HEK293 (cell line): ENCODE measurements at regions not wholly inside any gene's neighbourhood (a gene's known extent, or its start where the extent isn't known, plus 50 kb on each side); places are given as distances from the start of the nearest gene placed in this dataset.

ENCODE experiments used
- CTCF ChIA-PET: fragments of 350-600 bp; formaldehyde crosslinking; extraction: SDS; loops from one replicate; lab custom pipeline; 2021; ENCODE audit warnings: antibody characterized with exemption; lab: Yijun Ruan, JAX
- POLR2A ChIA-PET: fragments of 300-600 bp; formaldehyde crosslinking; extraction: SDS; loops from one replicate; lab custom pipeline; 2020; ENCODE audit warnings: antibody characterized with exemption, inconsistent platforms; lab: Yijun Ruan, JAX
- H3K27ac ChIP-seq: fragments of 200-500 bp; sonication (Bioruptor generic); 2 replicates; pipeline ENCODE4 v1.5.1; 2014; ENCODE audit warnings: low read depth, low read length, control low read depth, inconsistent platforms; ENCODE audit errors: extremely low read depth
- H3K36me3 ChIP-seq, 2 experiments: fragments of 200-500 bp in 1 of 2; sonication (Bioruptor generic) in 1 of 2; 1 replicate in 1 of 2; 2 replicates in 1 of 2; pipeline ENCODE4 v1.5.1; 2014 to 2017; ENCODE audit warnings: inconsistent platforms in 2 of 2, low read length in 2 of 2; ENCODE audit not compliant: control insufficient read depth in 2 of 2, insufficient read depth in 1 of 2
- H3K4me1 ChIP-seq: fragments of 200-500 bp; sonication (Bioruptor generic); 2 replicates; pipeline ENCODE4 v1.5.1; 2014; ENCODE audit warnings: mild to moderate bottlenecking, low read length, inconsistent platforms; ENCODE audit not compliant: control insufficient read depth, insufficient read depth
- H3K4me3 ChIP-seq: 2 replicates; pipeline ENCODE4 v1.5.1; 2011; ENCODE audit warnings: low read depth, mild to moderate bottlenecking, control low read depth, low read length, moderate library complexity
- H3K9me3 ChIP-seq: fragments of 200-500 bp; sonication (Bioruptor generic); 2 replicates; pipeline ENCODE4 v1.5.1; 2014; ENCODE audit warnings: low read depth, low read length, inconsistent platforms; ENCODE audit not compliant: control insufficient read depth, insufficient read depth
- MZF1 ChIP-seq: fragments of 450-650 bp; formaldehyde crosslinking; IDR thresholded peaks from 2 replicates; pipeline ENCODE4 v1.5.1; 2017; ENCODE audit warnings: missing biosample characterization, missing genetic modification characterization, borderline replicate concordance
- ZFP41 ChIP-seq: fragments of 450-650 bp; formaldehyde crosslinking; IDR thresholded peaks from 2 replicates; pipeline ENCODE4 v1.5.1; 2016; ENCODE audit warnings: missing biosample characterization, missing genetic modification characterization, borderline replicate concordance
- ZFP69B ChIP-seq: fragments of 450-650 bp; formaldehyde crosslinking; IDR thresholded peaks from 2 replicates; pipeline ENCODE4 v1.5.1; 2016; ENCODE audit warnings: missing biosample characterization, missing genetic modification characterization
- ZNF133 ChIP-seq: fragments of 450-650 bp; formaldehyde crosslinking; IDR thresholded peaks from 2 replicates; pipeline ENCODE4 v1.5.1; 2016; ENCODE audit warnings: missing biosample characterization, missing genetic modification characterization
- ZNF292 ChIP-seq: fragments of 450-650 bp; formaldehyde crosslinking; IDR thresholded peaks from 2 replicates; pipeline ENCODE4 v1.5.1; 2016; ENCODE audit warnings: low read depth, missing biosample characterization, missing genetic modification characterization, borderline replicate concordance
- ZNF394 ChIP-seq: fragments of 450-650 bp; formaldehyde crosslinking; IDR thresholded peaks from 2 replicates; pipeline ENCODE4 v1.5.1; 2016; ENCODE audit warnings: missing biosample characterization, missing genetic modification characterization, mild to moderate bottlenecking, moderate library complexity, borderline replicate concordance
- ZNF529 ChIP-seq: fragments of 450-650 bp; formaldehyde crosslinking; IDR thresholded peaks from 2 replicates; pipeline ENCODE4 v1.5.1; 2017; ENCODE audit warnings: missing genetic modification characterization, missing biosample characterization; ENCODE audit not compliant: insufficient replicate concordance
- ZNF548 ChIP-seq: fragments of 450-650 bp; formaldehyde crosslinking; IDR thresholded peaks from 2 replicates; pipeline ENCODE4 v1.5.1; 2016; ENCODE audit warnings: missing biosample characterization, missing genetic modification characterization
- ZNF658 ChIP-seq: fragments of 450-650 bp; formaldehyde crosslinking; IDR thresholded peaks from 2 replicates; pipeline ENCODE4; 2016; ENCODE audit warnings: missing biosample characterization, missing genetic modification characterization
- ZNF76 ChIP-seq: fragments of 450-650 bp; formaldehyde crosslinking; IDR thresholded peaks from 2 replicates; pipeline ENCODE4; 2016; ENCODE audit warnings: low read depth, missing biosample characterization, missing genetic modification characterization, borderline replicate concordance
- ZNF785 ChIP-seq: fragments of 450-650 bp; formaldehyde crosslinking; IDR thresholded peaks from 2 replicates; pipeline ENCODE4 v1.5.1; 2016; ENCODE audit warnings: missing biosample characterization, missing genetic modification characterization
- TF ChIP-seq, protein P1 (sequence below): fragments of 450-650 bp; formaldehyde crosslinking; IDR thresholded peaks from 2 replicates; pipeline ENCODE4 v1.5.1; 2016; ENCODE audit warnings: missing biosample characterization, missing genetic modification characterization
- TF ChIP-seq, protein P2 (sequence below): IDR thresholded peaks from 2 replicates; pipeline ENCODE4 v1.6.1; 2011; ENCODE audit warnings: mild to moderate bottlenecking, low read depth, low read length, borderline replicate concordance
- TF ChIP-seq, protein P3 (sequence below): fragments of 450-650 bp; formaldehyde crosslinking; IDR thresholded peaks from 2 replicates; pipeline ENCODE4 v1.5.1; 2017; ENCODE audit warnings: missing biosample characterization, missing genetic modification characterization
- TF ChIP-seq, protein P4 (sequence below): fragments of 450-650 bp; formaldehyde crosslinking; IDR thresholded peaks from 2 replicates; pipeline ENCODE4 v1.5.1; 2016; ENCODE audit warnings: missing biosample characterization, missing genetic modification characterization, borderline replicate concordance
- TF ChIP-seq, protein P5 (sequence below): fragments of 450-650 bp; formaldehyde crosslinking; optimal IDR thresholded peaks from 2 replicates; pipeline ENCODE3; 2016; ENCODE audit warnings: missing biosample characterization, mild to moderate bottlenecking, missing genetic modification characterization
- TF ChIP-seq, protein P6 (sequence below): fragments of 450-650 bp; formaldehyde crosslinking; IDR thresholded peaks from 2 replicates; pipeline ENCODE4 v1.5.1; 2016; ENCODE audit warnings: missing biosample characterization, missing genetic modification characterization, borderline replicate concordance
- TF ChIP-seq, protein P7 (sequence below): fragments of 450-650 bp; formaldehyde crosslinking; IDR thresholded peaks from 2 replicates; pipeline ENCODE4 v1.5.0; 2017; ENCODE audit warnings: missing biosample characterization, missing genetic modification characterization, borderline replicate concordance

DNA sequence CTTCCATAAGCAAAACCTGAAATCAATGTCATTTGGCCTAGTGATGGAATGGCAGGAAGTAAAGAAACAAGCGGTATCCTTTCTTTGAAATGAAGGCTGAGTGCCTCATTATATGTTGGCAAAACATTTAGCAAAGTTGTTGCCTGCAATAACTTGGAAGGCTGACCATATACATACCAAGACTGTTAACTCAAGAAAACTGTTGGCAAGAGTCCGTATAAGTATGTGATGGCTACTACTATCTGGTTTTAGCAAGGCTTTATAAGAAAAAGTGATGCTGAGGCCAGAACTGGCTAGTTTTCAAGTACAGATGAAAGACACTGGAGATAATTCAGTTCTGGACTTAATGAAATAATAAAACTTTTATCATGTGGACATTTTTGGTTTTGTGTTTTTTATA lies 356.2 kb downstream of the ZNF521 start:
- H3K27ac ChIP-seq = no peak overlapping the region
- CTCF ChIA-PET = no interaction called here
- no peaks in the 10 kb centered on the region for H3K4me1 ChIP-seq
- H3K36me3 ChIP-seq = no peaks in the 10 kb centered on the region
- H3K9me3 ChIP-seq = no peaks in the 10 kb centered on the region
- no peak overlapping the region for H3K4me3 ChIP-seq
- POLR2A ChIA-PET = no interaction called here
- TF ChIP-seq ZNF133 (tag by site-specific recombination) (no peak), ZNF292 (tag by site-specific recombination) (no peak), ZNF529 (tag by site-specific recombination) (no peak), ZNF548 (no peak), ZFP69B (tag by site-specific recombination) (no peak), ZNF658 (tag by site-specific recombination) (no peak), MZF1 (no peak), ZNF785 (no peak), ZNF394 (tag by site-specific recombination) (no peak), ZFP41 (no peak), ZNF76 (no peak)
- TF ChIP-seq, protein P1, sequence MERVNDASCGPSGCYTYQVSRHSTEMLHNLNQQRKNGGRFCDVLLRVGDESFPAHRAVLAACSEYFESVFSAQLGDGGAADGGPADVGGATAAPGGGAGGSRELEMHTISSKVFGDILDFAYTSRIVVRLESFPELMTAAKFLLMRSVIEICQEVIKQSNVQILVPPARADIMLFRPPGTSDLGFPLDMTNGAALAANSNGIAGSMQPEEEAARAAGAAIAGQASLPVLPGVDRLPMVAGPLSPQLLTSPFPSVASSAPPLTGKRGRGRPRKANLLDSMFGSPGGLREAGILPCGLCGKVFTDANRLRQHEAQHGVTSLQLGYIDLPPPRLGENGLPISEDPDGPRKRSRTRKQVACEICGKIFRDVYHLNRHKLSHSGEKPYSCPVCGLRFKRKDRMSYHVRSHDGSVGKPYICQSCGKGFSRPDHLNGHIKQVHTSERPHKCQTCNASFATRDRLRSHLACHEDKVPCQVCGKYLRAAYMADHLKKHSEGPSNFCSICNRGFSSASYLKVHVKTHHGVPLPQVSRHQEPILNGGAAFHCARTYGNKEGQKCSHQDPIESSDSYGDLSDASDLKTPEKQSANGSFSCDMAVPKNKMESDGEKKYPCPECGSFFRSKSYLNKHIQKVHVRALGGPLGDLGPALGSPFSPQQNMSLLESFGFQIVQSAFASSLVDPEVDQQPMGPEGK (tag by site-specific recombination) = no peak
- TF ChIP-seq, protein P2, sequence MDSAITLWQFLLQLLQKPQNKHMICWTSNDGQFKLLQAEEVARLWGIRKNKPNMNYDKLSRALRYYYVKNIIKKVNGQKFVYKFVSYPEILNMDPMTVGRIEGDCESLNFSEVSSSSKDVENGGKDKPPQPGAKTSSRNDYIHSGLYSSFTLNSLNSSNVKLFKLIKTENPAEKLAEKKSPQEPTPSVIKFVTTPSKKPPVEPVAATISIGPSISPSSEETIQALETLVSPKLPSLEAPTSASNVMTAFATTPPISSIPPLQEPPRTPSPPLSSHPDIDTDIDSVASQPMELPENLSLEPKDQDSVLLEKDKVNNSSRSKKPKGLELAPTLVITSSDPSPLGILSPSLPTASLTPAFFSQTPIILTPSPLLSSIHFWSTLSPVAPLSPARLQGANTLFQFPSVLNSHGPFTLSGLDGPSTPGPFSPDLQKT = no peak
- TF ChIP-seq, protein P3, sequence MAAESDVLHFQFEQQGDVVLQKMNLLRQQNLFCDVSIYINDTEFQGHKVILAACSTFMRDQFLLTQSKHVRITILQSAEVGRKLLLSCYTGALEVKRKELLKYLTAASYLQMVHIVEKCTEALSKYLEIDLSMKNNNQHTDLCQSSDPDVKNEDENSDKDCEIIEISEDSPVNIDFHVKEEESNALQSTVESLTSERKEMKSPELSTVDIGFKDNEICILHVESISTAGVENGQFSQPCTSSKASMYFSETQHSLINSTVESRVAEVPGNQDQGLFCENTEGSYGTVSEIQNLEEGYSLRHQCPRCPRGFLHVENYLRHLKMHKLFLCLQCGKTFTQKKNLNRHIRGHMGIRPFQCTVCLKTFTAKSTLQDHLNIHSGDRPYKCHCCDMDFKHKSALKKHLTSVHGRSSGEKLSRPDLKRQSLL = no peak
- TF ChIP-seq, protein P4, sequence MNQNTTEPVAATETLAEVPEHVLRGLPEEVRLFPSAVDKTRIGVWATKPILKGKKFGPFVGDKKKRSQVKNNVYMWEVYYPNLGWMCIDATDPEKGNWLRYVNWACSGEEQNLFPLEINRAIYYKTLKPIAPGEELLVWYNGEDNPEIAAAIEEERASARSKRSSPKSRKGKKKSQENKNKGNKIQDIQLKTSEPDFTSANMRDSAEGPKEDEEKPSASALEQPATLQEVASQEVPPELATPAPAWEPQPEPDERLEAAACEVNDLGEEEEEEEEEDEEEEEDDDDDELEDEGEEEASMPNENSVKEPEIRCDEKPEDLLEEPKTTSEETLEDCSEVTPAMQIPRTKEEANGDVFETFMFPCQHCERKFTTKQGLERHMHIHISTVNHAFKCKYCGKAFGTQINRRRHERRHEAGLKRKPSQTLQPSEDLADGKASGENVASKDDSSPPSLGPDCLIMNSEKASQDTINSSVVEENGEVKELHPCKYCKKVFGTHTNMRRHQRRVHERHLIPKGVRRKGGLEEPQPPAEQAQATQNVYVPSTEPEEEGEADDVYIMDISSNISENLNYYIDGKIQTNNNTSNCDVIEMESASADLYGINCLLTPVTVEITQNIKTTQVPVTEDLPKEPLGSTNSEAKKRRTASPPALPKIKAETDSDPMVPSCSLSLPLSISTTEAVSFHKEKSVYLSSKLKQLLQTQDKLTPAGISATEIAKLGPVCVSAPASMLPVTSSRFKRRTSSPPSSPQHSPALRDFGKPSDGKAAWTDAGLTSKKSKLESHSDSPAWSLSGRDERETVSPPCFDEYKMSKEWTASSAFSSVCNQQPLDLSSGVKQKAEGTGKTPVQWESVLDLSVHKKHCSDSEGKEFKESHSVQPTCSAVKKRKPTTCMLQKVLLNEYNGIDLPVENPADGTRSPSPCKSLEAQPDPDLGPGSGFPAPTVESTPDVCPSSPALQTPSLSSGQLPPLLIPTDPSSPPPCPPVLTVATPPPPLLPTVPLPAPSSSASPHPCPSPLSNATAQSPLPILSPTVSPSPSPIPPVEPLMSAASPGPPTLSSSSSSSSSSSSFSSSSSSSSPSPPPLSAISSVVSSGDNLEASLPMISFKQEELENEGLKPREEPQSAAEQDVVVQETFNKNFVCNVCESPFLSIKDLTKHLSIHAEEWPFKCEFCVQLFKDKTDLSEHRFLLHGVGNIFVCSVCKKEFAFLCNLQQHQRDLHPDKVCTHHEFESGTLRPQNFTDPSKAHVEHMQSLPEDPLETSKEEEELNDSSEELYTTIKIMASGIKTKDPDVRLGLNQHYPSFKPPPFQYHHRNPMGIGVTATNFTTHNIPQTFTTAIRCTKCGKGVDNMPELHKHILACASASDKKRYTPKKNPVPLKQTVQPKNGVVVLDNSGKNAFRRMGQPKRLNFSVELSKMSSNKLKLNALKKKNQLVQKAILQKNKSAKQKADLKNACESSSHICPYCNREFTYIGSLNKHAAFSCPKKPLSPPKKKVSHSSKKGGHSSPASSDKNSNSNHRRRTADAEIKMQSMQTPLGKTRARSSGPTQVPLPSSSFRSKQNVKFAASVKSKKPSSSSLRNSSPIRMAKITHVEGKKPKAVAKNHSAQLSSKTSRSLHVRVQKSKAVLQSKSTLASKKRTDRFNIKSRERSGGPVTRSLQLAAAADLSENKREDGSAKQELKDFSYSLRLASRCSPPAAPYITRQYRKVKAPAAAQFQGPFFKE = no peak
- TF ChIP-seq, protein P5, sequence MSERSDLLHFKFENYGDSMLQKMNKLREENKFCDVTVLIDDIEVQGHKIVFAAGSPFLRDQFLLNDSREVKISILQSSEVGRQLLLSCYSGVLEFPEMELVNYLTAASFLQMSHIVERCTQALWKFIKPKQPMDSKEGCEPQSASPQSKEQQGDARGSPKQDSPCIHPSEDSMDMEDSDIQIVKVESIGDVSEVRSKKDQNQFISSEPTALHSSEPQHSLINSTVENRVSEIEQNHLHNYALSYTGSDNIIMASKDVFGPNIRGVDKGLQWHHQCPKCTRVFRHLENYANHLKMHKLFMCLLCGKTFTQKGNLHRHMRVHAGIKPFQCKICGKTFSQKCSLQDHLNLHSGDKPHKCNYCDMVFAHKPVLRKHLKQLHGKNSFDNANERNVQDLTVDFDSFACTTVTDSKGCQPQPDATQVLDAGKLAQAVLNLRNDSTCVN (tag by site-specific recombination) = no peak
- TF ChIP-seq, protein P6, sequence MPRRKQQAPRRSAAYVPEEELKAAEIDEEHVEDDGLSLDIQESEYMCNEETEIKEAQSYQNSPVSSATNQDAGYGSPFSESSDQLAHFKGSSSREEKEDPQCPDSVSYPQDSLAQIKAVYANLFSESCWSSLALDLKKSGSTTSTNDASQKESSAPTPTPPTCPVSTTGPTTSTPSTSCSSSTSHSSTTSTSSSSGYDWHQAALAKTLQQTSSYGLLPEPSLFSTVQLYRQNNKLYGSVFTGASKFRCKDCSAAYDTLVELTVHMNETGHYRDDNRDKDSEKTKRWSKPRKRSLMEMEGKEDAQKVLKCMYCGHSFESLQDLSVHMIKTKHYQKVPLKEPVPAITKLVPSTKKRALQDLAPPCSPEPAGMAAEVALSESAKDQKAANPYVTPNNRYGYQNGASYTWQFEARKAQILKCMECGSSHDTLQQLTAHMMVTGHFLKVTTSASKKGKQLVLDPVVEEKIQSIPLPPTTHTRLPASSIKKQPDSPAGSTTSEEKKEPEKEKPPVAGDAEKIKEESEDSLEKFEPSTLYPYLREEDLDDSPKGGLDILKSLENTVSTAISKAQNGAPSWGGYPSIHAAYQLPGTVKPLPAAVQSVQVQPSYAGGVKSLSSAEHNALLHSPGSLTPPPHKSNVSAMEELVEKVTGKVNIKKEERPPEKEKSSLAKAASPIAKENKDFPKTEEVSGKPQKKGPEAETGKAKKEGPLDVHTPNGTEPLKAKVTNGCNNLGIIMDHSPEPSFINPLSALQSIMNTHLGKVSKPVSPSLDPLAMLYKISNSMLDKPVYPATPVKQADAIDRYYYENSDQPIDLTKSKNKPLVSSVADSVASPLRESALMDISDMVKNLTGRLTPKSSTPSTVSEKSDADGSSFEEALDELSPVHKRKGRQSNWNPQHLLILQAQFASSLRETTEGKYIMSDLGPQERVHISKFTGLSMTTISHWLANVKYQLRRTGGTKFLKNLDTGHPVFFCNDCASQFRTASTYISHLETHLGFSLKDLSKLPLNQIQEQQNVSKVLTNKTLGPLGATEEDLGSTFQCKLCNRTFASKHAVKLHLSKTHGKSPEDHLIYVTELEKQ (tag by site-specific recombination) = no peak
- TF ChIP-seq, protein P7, sequence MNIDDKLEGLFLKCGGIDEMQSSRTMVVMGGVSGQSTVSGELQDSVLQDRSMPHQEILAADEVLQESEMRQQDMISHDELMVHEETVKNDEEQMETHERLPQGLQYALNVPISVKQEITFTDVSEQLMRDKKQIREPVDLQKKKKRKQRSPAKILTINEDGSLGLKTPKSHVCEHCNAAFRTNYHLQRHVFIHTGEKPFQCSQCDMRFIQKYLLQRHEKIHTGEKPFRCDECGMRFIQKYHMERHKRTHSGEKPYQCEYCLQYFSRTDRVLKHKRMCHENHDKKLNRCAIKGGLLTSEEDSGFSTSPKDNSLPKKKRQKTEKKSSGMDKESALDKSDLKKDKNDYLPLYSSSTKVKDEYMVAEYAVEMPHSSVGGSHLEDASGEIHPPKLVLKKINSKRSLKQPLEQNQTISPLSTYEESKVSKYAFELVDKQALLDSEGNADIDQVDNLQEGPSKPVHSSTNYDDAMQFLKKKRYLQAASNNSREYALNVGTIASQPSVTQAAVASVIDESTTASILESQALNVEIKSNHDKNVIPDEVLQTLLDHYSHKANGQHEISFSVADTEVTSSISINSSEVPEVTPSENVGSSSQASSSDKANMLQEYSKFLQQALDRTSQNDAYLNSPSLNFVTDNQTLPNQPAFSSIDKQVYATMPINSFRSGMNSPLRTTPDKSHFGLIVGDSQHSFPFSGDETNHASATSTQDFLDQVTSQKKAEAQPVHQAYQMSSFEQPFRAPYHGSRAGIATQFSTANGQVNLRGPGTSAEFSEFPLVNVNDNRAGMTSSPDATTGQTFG (tag by site-specific recombination) = no peak
